Embryonic facial prominence (tissue), 1 donor: ENCODE measurements at regions not wholly inside any gene's neighbourhood (a gene's known extent, or its start where the extent isn't known, plus 50 kb on each side); places are given as distances from the start of the nearest gene placed in this dataset.

Experiments used
- DNase-seq: peaks from one replicate; pipeline ENCODE4 v3.0.0-alpha.2; 2016; ENCODE audit errors: extremely low spot score

- DNase-seq: no peak
These were observed 133.8 kb upstream of the LMO4 start for GRCh38 chr1:87194856-87195255.

DNA sequence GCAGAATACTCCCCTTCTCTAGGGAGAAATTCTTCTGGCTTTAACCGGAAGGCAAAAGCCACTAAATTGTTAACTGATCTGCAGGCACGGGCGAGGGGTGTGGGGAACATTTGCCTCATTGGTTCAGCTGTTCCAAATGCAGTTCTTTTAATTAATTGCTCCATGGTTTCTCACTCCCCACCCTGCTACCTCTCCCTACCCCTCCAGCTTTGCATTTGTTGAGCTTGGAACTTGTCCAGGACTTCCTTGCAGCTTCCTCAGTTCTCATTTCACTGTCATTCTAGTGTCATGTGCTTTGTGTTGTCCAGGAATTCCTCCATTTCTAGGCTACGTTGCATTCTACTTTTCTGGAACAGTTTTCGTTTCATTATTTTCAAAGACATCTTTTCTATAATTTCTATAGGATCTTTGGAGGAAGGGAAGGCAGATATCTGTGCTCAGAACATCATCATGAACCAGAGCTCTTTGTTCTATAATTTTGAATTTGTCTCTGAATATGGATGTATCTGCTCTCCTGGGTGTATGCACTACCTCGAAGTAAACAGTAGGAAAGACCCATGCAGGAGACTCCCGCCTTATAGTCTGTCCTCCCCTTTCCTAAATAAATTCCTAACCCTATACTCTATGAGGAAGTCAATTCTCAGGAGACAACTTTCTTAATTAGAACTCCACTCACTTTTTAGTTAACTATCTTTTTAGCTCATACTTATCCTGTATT is 132.4 kb upstream of the LMO4 start:
- no peak for DNase-seq

GRCh38 chr1:87197156-87197555 is 131.5 kb upstream of the LMO4 start:
- no peak for DNase-seq

- DNase-seq: no peak
These were observed 131.0 kb upstream of the LMO4 start for GRCh38 chr1:87197641-87198040.

- DNase-seq: no peak
These were observed 127.6 kb upstream of the LMO4 start for GRCh38 chr1:87200875-87201638.

DNA sequence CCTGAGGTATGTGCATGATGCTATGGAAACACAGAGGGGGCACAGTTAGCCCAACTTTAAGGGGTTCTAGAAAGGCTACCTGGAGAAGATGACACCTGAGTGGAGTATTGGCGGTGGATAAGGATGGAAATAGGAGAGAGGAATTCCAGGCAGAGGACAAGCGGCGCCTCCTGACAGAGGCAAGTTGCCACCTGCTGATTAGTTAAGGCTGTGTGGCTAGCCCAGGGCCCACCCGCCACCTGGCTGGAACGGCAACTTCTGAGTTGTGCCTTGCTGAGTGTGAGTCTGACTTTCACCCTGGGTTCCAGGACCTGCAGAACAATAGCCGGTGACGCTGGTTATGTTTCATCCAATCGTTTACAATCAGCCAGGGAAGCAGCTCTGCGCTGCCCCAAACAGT is 126.9 kb upstream of the LMO4 start:
- no peak for DNase-seq

DNA sequence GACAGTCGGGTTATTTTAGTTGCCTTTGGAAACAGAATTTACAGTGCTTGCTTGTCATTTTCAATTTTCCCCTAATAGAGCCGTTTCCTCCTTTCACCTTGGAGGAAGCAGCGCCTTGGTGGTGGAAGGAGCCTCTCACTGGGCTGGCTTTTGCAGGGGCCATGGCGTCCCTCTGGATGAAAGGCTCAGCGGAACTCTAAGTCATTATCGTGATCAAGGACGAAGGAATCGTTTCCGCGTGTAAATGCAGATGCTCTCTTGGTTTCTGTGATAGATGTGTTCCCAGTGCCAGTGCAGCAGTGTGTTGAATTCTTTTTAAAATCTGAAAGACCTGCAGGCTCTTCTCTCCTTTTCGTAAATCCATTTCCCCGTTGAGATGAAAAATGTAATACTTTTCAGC is 126.2 kb upstream of the LMO4 start:
- DNase-seq: no peak

DNA sequence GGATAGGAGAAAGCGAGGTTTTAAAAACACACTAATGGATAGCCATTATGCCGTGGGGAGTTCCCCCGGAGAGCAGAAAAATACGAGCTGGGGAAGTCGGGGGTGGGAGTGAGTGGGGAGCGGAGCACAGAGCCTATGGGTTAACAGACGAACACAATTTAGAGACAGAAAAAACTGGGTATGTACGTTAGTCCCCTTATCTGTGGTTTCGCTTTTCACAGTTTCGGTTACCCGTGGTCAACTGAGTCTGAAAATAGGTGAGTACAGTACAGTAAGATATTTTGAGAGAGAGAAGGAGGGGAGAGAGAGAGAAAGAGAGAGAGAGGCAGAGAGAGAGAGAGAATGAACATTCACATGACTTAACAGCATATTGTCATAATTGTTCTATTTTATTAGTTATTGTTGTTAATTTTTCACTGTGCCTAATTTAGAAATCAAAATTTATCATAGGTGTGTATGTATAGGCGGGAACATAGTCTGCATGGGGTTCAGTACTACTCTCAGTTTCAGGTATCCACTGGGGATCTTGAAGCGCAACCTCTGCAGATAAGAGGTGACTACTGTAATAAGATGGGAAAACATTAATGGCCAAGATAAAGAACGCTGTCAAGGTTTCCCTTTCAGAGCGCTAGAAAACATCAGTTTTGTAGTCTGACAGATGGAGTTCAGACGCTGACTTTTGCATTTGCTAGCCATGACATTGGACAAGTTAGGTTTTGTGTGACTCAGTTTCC is 125.6 kb upstream of the LMO4 start:
- DNase-seq: no peak

DNA sequence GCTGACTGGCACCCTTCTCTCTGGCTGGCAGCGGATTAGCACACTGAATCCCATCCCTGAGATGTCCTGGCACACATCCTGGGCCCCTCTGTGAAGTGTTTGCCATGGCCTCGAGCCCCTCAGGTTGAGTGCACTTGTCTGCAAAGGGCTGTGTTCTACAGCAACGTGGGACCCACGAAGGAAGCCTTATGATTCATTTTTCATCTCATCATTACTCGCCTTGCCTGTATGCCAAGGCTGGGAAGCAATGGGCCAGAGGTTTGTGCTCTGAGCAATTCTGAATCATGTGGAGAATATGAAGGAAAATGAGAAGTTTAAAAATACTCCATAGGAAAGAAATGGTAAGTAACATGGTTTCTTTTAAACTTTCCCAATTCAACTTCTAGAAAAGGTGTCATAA is 124.8 kb upstream of the LMO4 start:
- DNase-seq: no peak

DNA sequence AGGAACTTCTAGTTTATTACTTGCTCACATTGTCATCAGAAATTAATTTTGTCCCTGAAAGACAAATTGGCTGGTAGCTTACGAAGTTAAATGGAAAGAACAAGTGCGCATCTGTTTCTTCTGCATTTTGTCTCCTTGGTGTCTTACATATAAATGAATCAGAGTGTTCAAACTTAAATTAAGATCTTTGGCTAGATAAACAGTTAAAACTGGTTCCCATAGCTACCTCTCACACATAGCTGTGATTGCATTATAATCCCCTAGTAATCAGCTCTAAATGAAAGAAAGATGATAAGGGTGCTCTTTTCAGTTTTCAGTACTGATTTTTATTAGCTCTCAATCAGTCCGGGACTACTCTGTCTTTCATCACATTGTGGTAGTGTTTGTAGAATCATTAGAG is 124.2 kb upstream of the LMO4 start:
- DNase-seq: no peak

DNA sequence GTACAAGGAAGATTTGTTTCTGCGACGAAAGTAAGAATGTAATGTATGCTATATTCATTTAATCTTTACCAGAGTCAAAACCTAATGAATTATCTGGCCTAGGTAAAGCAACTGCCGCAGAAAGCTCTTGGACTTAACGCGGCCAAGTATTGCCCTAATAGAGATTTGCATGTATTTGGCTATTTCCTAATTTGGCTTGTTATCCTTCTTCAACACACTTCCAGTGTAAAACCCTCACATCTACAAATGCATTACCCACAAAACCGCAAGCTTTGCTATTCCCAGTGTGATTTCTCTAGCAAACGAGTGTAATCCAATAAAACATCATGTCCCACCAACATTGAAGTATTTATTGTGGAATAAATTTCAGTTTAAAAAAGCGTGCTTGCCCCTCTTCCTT is 123.8 kb upstream of the LMO4 start:
- no peak for DNase-seq

GRCh38 chr1:87206044-87206831 is 122.4 kb upstream of the LMO4 start:
- no peak for DNase-seq

- DNase-seq: no peak
These were observed 120.6 kb upstream of the LMO4 start for GRCh38 chr1:87208080-87208479.

DNA sequence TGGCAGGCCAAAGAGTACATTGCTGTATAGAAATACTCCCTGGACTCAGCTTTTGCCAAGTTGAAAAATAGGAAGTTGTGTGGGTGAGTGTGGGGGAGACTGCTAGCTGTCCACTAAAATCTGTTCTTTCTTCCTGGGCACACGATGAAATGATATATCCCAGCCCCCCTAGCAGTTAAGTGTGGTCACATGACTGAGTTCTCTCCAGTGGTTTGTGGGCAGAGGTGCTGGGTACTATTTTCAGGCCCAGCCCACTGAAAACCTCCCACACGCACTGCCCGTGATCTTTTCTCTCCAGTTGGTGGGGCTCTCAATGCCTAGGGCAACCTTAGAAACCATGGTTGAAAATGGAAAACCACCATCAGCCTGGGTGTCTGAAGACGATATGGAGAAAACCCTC is 119.7 kb upstream of the LMO4 start:
- DNase-seq: no peak

GRCh38 chr1:87210151-87210550 is 118.5 kb upstream of the LMO4 start:
- DNase-seq: no peak

GRCh38 chr1:87212431-87213134 is 116.1 kb upstream of the LMO4 start:
- DNase-seq: no peak

DNA sequence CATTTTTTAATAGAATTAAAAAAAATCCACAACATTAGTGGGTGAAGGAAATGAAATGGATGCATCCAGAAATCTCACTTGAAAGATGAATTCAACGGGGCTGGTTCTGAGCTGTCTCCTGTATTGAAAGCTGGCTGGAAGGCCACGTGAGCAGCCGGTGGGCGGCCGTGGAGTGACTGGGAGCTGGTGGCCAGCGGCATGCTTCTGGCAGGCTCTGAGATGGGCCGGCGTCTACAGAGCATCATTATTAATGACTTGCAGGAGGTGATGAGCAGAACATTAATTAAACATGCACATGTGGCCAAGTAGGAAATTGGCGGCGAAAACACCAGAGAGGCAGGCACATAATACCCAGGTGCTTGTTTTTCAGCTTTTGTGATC is 115.6 kb upstream of the LMO4 start:
- no peak for DNase-seq

GRCh38 chr1:87215592-87215991 is 113.1 kb upstream of the LMO4 start:
- no peak for DNase-seq

DNA sequence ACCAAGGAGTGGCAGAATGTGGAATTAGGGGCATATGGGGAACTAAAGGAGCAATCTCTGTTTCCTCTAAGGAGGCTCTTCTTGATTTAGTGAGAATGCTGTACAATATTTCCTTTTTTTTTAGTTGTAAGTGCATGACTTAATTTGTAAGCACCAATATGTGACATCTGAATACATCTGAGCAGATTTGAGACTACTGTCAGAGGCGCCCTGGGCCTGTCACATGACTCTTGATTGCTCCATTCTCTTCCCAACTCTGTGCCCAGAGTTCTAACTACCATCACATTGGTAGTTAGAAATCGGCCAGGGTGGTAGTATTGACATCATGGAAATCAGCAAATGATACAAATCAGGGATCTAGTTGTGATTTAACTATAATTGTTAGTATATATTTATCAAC is 110.1 kb upstream of the LMO4 start:
- DNase-seq: no peak

DNA sequence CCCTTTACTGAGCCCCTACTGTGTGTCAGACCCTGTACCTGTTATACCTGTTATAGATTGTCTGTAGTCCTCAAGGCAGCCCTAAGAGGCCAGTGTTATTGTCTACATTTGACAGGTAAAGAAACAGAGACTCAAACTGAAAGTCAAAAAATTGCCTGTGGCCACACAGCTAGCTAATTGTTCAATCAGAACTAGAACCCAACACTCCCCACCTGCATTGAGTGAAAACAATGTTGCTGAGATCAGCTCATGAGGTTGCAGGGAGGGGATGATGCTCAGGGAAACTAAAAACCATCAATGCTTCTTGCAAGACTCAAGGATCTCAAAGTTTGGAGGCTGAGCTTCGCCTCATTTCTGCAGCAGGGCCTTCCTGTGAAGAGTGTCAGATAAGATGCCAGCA is 109.5 kb upstream of the LMO4 start:
- no peak for DNase-seq

GRCh38 chr1:87219626-87220025 is 109.1 kb upstream of the LMO4 start:
- DNase-seq: no peak
